Activated T-cell treated with anti-CD3 and anti-CD28 coated beads, Interleukin-2, amount 50 U/mL, for 48 hours (primary cell): ENCODE measurements at regions not wholly inside any gene's neighbourhood (a gene's known extent, or its start where the extent isn't known, plus 50 kb on each side); places are given as distances from the start of the nearest gene placed in this dataset.
"Not testable (repeated sequence)": the region's sequence is repeated elsewhere in the genome, so short reads cannot be mapped to it uniquely, and the experiment has no call there.

Experiments used
- DNase-seq, 2 experiments: peaks; one replicate each; pipeline ENCODE4 v3.0.0-alpha.2; 2020

- not testable (repeated sequence) for DNase-seq
Observed at GRCh38 chr3:153378366-153378765, 216.3 kb downstream of the RAP2B start.

- DNase-seq: no peak
Observed at GRCh38 chr3:153379516-153379915, 217.5 kb downstream of the RAP2B start.

- DNase-seq: no peak
Observed at GRCh38 chr3:153385343-153385742, 223.3 kb downstream of the RAP2B start.

DNA sequence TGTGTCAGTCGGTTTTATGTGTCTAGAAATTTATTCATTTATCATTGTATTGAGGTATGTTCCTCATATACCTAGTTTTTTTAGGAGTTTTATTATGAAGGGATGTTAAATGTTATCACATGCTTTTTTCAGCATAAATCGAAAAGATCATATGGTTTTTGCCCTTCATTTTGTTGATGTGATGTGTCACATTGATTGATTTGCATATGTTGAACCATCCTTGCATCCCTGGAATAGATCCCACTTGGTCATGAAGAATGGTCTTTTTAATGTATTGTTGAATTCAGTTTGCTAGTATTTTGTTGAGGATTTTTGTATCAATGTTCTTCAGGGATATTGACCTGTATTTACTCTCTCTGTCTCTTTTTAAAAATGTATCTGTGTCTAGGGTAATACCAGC is 230.3 kb downstream of the RAP2B start:
- no peak for DNase-seq

GRCh38 chr3:153394017-153394416 is 232.0 kb downstream of the RAP2B start:
- DNase-seq: no peak

DNA sequence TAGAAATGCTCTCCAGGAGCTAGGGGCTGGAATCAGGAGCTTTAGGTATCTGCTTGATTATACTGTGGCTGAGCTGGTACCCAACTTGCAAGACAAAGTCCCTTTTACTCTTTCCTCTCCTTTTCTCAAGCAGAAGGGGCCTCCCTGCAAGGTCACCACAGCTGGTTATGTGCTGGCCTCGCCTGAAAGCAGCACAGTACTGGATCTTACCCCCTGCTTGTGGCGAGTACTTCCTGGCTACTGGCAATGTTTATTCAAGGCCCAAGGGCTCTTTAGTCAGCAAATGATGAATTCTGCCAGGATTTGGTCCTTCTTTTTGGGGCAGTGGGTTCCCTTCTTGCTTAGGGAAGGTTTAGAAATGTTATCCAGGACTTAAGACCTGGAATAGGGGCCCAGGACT is 234.6 kb downstream of the RAP2B start:
- DNase-seq: no peak

- no peak for DNase-seq
Observed at GRCh38 chr3:153397794-153398193, 235.8 kb downstream of the RAP2B start.

DNA sequence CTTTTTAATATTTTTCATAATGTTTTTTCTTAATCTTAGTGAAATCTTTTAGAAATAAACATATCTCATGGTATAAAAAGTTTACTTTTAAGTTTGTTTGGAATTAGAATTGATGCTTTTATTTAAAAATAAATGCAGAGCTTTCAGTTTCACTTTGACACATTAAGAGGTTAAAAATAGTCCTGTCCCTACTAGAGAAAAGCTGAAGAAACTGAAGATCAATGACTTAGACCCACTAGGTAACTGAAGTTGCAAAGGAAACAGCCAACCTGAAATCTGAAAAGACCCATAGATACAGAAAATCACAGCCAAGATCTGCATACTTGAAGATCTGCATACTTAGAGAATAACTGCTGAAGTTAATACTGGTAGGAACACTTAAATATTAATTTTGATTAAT is 237.6 kb downstream of the RAP2B start:
- no peak for DNase-seq

DNA sequence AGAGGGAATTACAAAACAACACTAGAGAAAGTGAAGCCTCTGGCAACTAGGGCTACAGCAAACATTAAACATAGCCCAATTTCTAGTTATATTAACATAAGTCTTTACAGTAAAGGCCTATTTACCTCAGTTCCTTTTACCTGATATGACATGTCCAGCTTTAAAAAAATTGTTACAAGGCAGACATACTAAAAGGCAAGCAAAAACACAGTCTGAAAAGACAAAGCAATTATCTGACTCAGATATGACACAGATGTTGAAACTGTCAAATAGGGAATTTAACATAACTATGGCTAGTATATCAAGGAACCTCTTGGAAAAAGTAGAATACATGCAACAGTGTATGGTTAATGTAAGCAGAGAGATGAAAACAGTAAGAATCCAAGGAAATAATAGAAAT is 238.6 kb downstream of the RAP2B start:
- no peak for DNase-seq

DNA sequence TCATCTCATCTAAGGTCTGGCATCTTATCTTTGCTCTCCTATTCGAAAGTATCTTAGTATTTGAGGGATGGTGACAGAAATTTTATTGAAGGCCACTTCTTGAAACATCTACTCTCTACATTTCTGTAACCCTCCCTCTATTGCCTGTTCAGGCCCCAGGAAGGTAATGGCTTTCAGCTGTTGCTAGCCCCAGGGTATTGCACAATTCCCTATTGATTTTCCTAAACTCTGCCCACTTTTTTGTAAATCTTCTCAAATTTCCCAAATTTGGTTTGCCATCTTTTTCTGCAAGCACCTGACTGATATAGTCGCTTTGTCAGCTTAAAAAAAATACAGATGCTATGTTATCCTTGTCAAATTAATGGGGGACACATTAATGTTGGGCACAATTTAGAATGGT is 242.1 kb downstream of the RAP2B start:
- DNase-seq: no peak

- DNase-seq: not testable (repeated sequence)
Observed at GRCh38 chr3:153405320-153405719, 243.3 kb downstream of the RAP2B start.

DNA sequence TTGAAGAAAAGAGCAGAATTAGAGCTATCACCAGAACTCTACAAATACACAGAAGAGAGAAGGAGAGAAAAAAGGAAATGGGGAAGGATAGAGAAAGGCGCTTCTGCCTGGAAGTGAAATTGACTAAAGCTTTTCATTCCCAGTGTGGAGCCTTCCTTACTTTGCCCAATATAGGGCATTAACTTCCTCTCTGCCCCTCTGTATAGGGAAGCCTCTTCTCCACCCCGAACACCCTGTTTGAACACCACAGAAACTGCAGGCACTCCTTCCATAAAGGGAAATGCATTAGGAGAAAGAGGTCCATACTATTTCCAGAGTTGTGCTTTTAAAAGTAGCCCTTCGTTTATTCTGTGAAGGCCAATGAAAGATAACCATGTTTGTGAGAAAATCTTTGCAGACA is 248.5 kb downstream of the RAP2B start:
- no peak for DNase-seq

DNA sequence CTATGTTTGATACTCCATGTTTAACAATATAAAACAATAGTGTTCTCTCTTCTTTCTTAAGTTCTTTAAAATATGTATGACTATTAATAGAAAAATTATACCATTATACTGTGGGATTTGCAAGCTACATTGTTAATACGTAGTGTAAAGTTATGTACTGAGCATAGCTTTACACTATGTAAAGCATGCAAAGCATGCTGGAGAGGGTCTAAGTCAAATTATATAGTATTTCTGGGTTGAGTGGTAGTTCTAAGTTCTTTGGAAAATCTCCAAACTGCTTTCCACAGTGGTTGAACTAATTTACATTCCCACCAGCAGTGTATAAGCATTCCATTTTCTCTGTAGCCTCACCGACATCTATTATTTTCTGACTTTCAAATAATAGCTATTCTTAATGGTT is 253.0 kb downstream of the RAP2B start:
- no peak for DNase-seq

GRCh38 chr3:153422314-153422713 is 260.3 kb downstream of the RAP2B start:
- DNase-seq: no peak

DNA sequence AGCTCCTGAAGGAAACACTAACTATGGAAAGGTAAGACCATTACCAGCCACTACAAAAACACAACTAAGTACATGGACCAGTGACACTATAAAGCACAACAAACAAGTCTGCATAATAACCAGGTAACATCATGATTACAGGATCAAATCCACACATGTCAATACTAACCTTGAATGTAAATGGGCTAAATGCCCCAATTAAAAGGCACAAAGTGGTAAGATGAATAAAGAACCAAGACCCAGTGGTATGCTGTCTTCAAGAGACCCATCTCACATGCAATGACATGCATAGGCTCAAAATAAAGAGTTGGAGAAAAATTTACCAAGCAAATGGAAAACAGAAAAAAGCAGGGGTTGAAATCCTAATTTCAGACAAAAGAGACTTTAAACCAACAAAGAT is 261.8 kb downstream of the RAP2B start:
- DNase-seq: not testable (repeated sequence)

- DNase-seq: no peak
Observed at GRCh38 chr3:153426344-153426743, 264.3 kb downstream of the RAP2B start.

- no peak for DNase-seq
Observed at GRCh38 chr3:153426803-153427202, 264.8 kb downstream of the RAP2B start.

GRCh38 chr3:153429821-153430220 is 267.8 kb downstream of the RAP2B start:
- no peak for DNase-seq

DNA sequence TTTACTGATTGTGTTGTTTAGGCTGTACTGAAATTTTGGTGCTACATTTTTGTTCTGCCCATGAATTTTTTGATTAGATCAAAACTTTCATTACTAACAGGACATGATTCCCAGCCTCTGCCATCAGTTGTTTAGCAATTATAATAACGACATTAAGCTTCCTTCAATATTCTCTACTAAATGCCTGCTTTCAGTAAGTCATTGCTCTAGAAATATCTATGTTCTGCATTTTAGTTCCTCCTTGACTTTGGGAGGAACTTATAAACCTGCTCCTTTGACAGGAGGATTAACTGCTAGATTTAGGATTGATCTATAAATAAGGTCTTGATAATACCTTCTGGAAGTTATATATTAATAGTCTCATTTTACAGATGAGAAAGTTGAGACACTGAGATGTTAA is 269.1 kb downstream of the RAP2B start:
- DNase-seq: no peak

- no peak for DNase-seq
Observed at GRCh38 chr3:153437666-153438065, 275.6 kb downstream of the RAP2B start.

GRCh38 chr3:153438271-153438670 is 276.2 kb downstream of the RAP2B start:
- no peak for DNase-seq

GRCh38 chr3:153439780-153440179 is 277.8 kb downstream of the RAP2B start:
- no peak for DNase-seq

- DNase-seq: no peak
Observed at GRCh38 chr3:153440311-153440710, 278.3 kb downstream of the RAP2B start.

DNA sequence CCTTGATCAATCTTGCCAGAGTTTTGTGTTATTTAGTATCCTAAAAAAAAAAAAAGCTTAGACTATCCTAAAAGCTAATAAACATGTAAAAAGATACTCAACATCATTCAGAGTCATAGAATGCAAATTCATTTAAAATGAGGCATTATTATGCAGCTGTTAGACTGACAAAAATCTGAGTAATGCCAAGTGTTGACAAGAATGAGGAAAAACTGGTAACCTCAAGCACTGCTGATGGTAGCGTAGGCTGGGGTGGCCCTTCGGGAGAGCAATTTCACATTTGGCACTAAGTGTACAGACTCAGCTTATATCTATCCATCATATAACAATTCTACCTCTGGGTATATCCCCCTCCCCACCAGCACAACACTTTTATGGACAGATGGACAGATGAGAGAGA is 280.4 kb downstream of the RAP2B start:
- no peak for DNase-seq

DNA sequence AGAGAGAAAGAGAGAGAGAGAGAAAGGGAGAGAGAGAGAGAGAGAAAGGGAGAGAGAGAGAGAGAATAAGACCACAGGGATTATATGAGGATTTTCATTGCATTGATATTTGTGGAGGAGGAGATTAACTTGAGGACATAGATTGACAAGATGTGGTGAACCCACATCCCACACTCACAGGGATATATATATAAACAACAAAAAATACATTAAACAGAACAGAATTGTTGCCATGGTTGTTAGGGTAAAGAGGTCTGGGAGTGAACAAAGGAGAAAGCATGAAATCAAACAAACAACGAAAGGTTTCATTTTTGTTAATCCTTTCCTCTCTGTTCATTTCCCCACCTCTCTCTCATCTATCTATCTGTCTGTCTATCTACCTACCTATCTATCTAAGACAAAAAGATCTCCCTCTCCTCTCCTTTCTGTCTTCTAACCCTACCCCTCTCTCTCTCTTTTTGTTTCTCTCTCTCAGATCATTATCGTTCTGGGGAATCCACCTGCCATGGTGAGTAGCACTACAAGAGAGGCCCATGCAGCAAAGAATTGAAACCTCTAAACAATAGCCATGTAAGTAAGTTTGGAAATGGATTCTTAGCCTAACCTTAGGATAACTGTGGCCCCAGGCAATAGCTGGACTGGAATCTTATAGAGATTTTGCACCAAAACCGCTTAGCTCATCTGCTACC is 280.9 kb downstream of the RAP2B start:
- no peak for DNase-seq

- no peak for DNase-seq
Observed at GRCh38 chr3:153443961-153444360, 281.9 kb downstream of the RAP2B start.
